Mucosa of rectum (tissue), 2 donors: ENCODE measurements at regions not wholly inside any gene's neighbourhood (a gene's known extent, or its start where the extent isn't known, plus 50 kb on each side); places are given as distances from the start of the nearest gene placed in this dataset.

Experiments
- H3K27ac ChIP-seq, 2 donors: one replicate each; pipeline ENCODE4 v1.7.0; 2013; ENCODE audit warnings: inconsistent platforms in 2 of 2, low read depth in 2 of 2, low read length in 2 of 2
- H3K27me3 ChIP-seq, 2 donors: one replicate each; pipeline ENCODE4 v1.7.0; 2013; ENCODE audit warnings: low read length in 2 of 2; ENCODE audit not compliant: control insufficient read depth in 2 of 2, insufficient read depth in 2 of 2
- H3K36me3 ChIP-seq, 2 donors: one replicate each; pipeline ENCODE4 v1.7.0; 2013; ENCODE audit warnings: low read length in 2 of 2; ENCODE audit not compliant: control insufficient read depth in 2 of 2, insufficient read depth in 2 of 2
- H3K4me1 ChIP-seq, 2 donors: one replicate each; pipeline ENCODE4 v1.7.0; 2013; ENCODE audit warnings: low read length in 2 of 2, mild to moderate bottlenecking in 1 of 2; ENCODE audit not compliant: control insufficient read depth in 2 of 2, insufficient read depth in 2 of 2
- H3K4me3 ChIP-seq, 2 donors: one replicate each; pipeline ENCODE4 v1.7.0; 2013; ENCODE audit warnings: low read length in 2 of 2
- H3K9ac ChIP-seq, 2 donors: one replicate each; pipeline ENCODE4 v1.7.0; 2013; ENCODE audit warnings: low read length in 2 of 2, low read depth in 1 of 2, mild to moderate bottlenecking in 1 of 2
- H3K9me3 ChIP-seq, 2 donors: one replicate each; pipeline ENCODE4 v1.7.0; 2013; ENCODE audit warnings: low read length in 2 of 2; ENCODE audit not compliant: control insufficient read depth in 2 of 2
- donor health status: healthy.
- donor health status: Normal muscosa, but diverticular disease.

- H3K4me1 ChIP-seq, result no peaks in the 10 kb centered on the region
- H3K9me3 ChIP-seq, result no peaks in the 10 kb centered on the region
- H3K36me3 ChIP-seq, result no peaks in the 10 kb centered on the region
- no peak overlapping the region for H3K27ac ChIP-seq
- no peaks in the 10 kb centered on the region for H3K27me3 ChIP-seq
- H3K9ac ChIP-seq, result no peak overlapping the region
- no peak overlapping the region for H3K4me3 ChIP-seq
These were observed 86.3 kb upstream of the PRICKLE2 start for GRCh38 chr3:64311424-64312061.

- no peak overlapping the region for H3K27ac ChIP-seq
- no peaks in the 10 kb centered on the region for H3K9me3 ChIP-seq
- no peak overlapping the region for H3K4me3 ChIP-seq
- H3K27me3 ChIP-seq, result no peaks in the 10 kb centered on the region
- H3K36me3 ChIP-seq, result no peaks in the 10 kb centered on the region
- no peak overlapping the region for H3K9ac ChIP-seq
- no peaks in the 10 kb centered on the region for H3K4me1 ChIP-seq
These were observed 83.7 kb upstream of the PRICKLE2 start for GRCh38 chr3:64308931-64309330.

GRCh38 chr3:64306745-64307144 lies 81.5 kb upstream of the PRICKLE2 start:
- H3K9me3 ChIP-seq, result no peaks in the 10 kb centered on the region
- H3K27me3 ChIP-seq, result no peaks in the 10 kb centered on the region
- H3K4me1 ChIP-seq, result no peaks in the 10 kb centered on the region
- no peaks in the 10 kb centered on the region for H3K36me3 ChIP-seq
- no peak overlapping the region for H3K9ac ChIP-seq
- H3K4me3 ChIP-seq, result no peak overlapping the region
- no peak overlapping the region for H3K27ac ChIP-seq

GRCh38 chr3:64305731-64306130 lies 80.5 kb upstream of the PRICKLE2 start:
- Histone ChIP-seq H3K27ac (no peak overlapping the region), H3K27me3 (no peaks in the 10 kb centered on the region), H3K9me3 (no peaks in the 10 kb centered on the region)

GRCh38 chr3:64304828-64305410 lies 79.7 kb upstream of the PRICKLE2 start:
- no peak overlapping the region for H3K4me3 ChIP-seq
- H3K27ac ChIP-seq, result no peak overlapping the region
- H3K4me1 ChIP-seq, result no peaks in the 10 kb centered on the region
- no peaks in the 10 kb centered on the region for H3K9me3 ChIP-seq
- no peak overlapping the region for H3K9ac ChIP-seq
- no peaks in the 10 kb centered on the region for H3K27me3 ChIP-seq
- H3K36me3 ChIP-seq, result no peaks in the 10 kb centered on the region

More at GRCh38 chr3:64305731-64306130, 80.5 kb upstream of the PRICKLE2 start:
- Histone ChIP-seq H3K36me3 (no peaks in the 10 kb centered on the region), H3K4me3 (no peak overlapping the region), H3K9ac (no peak overlapping the region), H3K4me1 (no peaks in the 10 kb centered on the region)

GRCh38 chr3:64303881-64304280 lies 78.6 kb upstream of the PRICKLE2 start:
- Histone ChIP-seq H3K4me3 (no peak overlapping the region), H3K9ac (no peak overlapping the region), H3K36me3 (no peaks in the 10 kb centered on the region), H3K27me3 (no peaks in the 10 kb centered on the region), H3K4me1 (no peaks in the 10 kb centered on the region), H3K27ac (no peak overlapping the region), H3K9me3 (no peaks in the 10 kb centered on the region)

- H3K27ac ChIP-seq, result no peak overlapping the region
- no peaks in the 10 kb centered on the region for H3K9me3 ChIP-seq
- no peaks in the 10 kb centered on the region for H3K27me3 ChIP-seq
- no peaks in the 10 kb centered on the region for H3K4me1 ChIP-seq
- no peak overlapping the region for H3K9ac ChIP-seq
- no peak overlapping the region for H3K4me3 ChIP-seq
- H3K36me3 ChIP-seq, result no peaks in the 10 kb centered on the region
These were observed 78.1 kb upstream of the PRICKLE2 start for GRCh38 chr3:64303401-64303800.

- H3K4me1 ChIP-seq, result no peaks in the 10 kb centered on the region
- H3K4me3 ChIP-seq, result no peak overlapping the region
- no peaks in the 10 kb centered on the region for H3K27me3 ChIP-seq
- H3K9me3 ChIP-seq, result no peaks in the 10 kb centered on the region
- H3K36me3 ChIP-seq, result no peaks in the 10 kb centered on the region
- H3K27ac ChIP-seq, result no peak overlapping the region
- H3K9ac ChIP-seq, result no peak overlapping the region
These were observed 76.2 kb upstream of the PRICKLE2 start for GRCh38 chr3:64301476-64301875.

- Histone ChIP-seq H3K36me3 (no peaks in the 10 kb centered on the region), H3K9me3 (no peaks in the 10 kb centered on the region), H3K4me1 (no peaks in the 10 kb centered on the region), H3K4me3 (no peak overlapping the region), H3K27ac (no peak overlapping the region), H3K9ac (no peak overlapping the region), H3K27me3 (no peaks in the 10 kb centered on the region)
These were observed 75.6 kb upstream of the PRICKLE2 start for GRCh38 chr3:64300790-64301423.

GRCh38 chr3:64299206-64299605 lies 73.9 kb upstream of the PRICKLE2 start:
- H3K27me3 ChIP-seq, result no peaks in the 10 kb centered on the region

More at GRCh38 chr3:64299206-64299605, 73.9 kb upstream of the PRICKLE2 start:
- Histone ChIP-seq H3K36me3 (no peaks in the 10 kb centered on the region), H3K4me3 (no peak overlapping the region), H3K27ac (no peak overlapping the region), H3K9me3 (no peaks in the 10 kb centered on the region), H3K9ac (no peak overlapping the region), H3K4me1 (no peaks in the 10 kb centered on the region)
